ENCODE measurements at regions not wholly inside any gene's neighbourhood (a gene's known extent, or its start where the extent isn't known, plus 50 kb on each side); places are given as distances from the start of the nearest gene placed in this dataset.
"Not testable (repeated sequence)": the region's sequence is repeated elsewhere in the genome, so short reads cannot be mapped to it uniquely, and the experiment has no call there.

GRCh38 chr2:53486185-53486899 is 281.3 kb upstream of the CHAC2 start:
- not testable (repeated sequence) for TF ChIP-seq POLR2A (IDR thresholded peaks at IDR 0.05); CTCF (IDR thresholded peaks at IDR 0.05); EP300 (IDR thresholded peaks at IDR 0.05; ENCODE audit: low read depth)

All from transverse colon (tissue), 3 donors.